ENCODE measurements at regions not wholly inside any gene's neighbourhood (a gene's known extent, or its start where the extent isn't known, plus 50 kb on each side); places are given as distances from the start of the nearest gene placed in this dataset.

DNA sequence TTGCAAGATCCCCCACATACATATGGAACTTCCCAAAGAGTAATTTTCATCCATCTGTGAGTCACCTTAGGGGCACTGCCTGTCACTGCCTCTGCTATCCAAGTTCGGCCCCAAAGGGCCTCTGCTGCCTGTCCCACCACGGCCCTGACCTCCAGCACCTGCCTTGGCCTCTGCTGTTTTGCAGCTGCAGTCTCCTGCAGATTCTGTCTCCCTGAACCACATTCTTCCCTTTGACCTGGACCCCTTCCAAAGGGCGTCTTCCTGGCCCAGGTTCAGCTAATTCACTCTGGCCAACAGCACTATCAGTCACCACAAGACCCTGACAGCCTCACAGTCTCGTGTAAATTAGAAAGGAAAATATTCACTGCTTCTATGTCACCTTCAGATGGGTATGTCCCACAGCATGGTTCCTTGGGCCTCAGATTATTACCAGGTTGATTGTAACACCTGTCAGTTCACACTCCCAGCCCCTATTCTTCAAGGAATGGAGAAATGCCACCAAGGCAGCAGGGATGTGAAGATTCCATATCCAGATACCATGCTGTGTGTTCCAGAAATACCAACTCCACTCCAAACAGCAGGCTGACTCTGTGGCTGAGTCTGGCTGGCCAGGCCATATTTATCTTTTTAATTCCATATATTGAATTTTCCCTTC is 479.3 kb downstream of the ARHGEF28 start:
- TF ChIP-seq KLF7 (tag by site-specific recombination; IDR thresholded peaks at IDR 0.05; ENCODE audit: borderline replicate concordance), result no peak
- TF ChIP-seq, protein P1, sequence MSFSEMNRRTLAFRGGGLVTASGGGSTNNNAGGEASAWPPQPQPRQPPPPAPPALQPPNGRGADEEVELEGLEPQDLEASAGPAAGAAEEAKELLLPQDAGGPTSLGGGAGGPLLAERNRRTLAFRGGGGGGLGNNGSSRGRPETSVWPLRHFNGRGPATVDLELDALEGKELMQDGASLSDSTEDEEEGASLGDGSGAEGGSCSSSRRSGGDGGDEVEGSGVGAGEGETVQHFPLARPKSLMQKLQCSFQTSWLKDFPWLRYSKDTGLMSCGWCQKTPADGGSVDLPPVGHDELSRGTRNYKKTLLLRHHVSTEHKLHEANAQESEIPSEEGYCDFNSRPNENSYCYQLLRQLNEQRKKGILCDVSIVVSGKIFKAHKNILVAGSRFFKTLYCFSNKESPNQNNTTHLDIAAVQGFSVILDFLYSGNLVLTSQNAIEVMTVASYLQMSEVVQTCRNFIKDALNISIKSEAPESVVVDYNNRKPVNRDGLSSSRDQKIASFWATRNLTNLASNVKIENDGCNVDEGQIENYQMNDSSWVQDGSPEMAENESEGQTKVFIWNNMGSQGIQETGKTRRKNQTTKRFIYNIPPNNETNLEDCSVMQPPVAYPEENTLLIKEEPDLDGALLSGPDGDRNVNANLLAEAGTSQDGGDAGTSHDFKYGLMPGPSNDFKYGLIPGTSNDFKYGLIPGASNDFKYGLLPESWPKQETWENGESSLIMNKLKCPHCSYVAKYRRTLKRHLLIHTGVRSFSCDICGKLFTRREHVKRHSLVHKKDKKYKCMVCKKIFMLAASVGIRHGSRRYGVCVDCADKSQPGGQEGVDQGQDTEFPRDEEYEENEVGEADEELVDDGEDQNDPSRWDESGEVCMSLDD (tag by site-specific recombination; IDR thresholded peaks at IDR 0.05), result no peak

Measured in HEK293 (cell line).